Suprapubic skin (tissue), 4 donors: ENCODE measurements at regions not wholly inside any gene's neighbourhood (a gene's known extent, or its start where the extent isn't known, plus 50 kb on each side); places are given as distances from the start of the nearest gene placed in this dataset.

ENCODE experiments used
- DNase-seq, 2 donors: peaks; one replicate each; pipeline ENCODE4 v3.0.0-alpha.2; 2019; ENCODE audit warnings: low spot score in 2 of 2
- H3K27ac ChIP-seq: fragments of 200-600 bp; sonication (generic); one replicate; pipeline ENCODE4 v1.5.1; 2019
- H3K27me3 ChIP-seq: fragments of 200-600 bp; sonication (generic); one replicate; pipeline ENCODE4 v1.5.1; 2019
- H3K36me3 ChIP-seq: fragments of 200-600 bp; sonication (generic); one replicate; pipeline ENCODE4 v1.5.1; 2019
- H3K4me1 ChIP-seq: fragments of 200-600 bp; sonication (generic); one replicate; pipeline ENCODE4 v1.5.1; 2019
- H3K4me3 ChIP-seq: fragments of 200-600 bp; sonication (generic); one replicate; pipeline ENCODE4 v1.5.1; 2019; ENCODE audit warnings: mild to moderate bottlenecking
- H3K9me3 ChIP-seq: fragments of 200-600 bp; sonication (generic); one replicate; pipeline ENCODE4 v1.5.1; 2019
- EP300 ChIP-seq: sonication (generic); formaldehyde crosslinking; IDR thresholded peaks from one replicate; pipeline ENCODE4 v1.6.1; 2017; ENCODE audit warnings: antibody characterized with exemption
- POLR2A ChIP-seq, 2 donors: fragments of 450-650 bp; IDR thresholded peaks; one replicate each; pipeline ENCODE4 v1.6.1; 2017; ENCODE audit warnings: antibody characterized with exemption in 2 of 2, mild to moderate bottlenecking in 2 of 2, moderate library complexity in 2 of 2
- POLR2AphosphoS5 ChIP-seq, 3 donors: sonication (generic); formaldehyde crosslinking; IDR thresholded peaks; one replicate each; pipeline ENCODE4 v1.6.1; 2017; ENCODE audit warnings: antibody characterized with exemption in 3 of 3
- WGBS: methylation state at CpG from one replicate; pipeline ENCODE4 v1.1.5; 2018; 5-methylcytosine and 5-hydroxymethylcytosine counted together
- TF ChIP-seq, protein P1 (sequence below), 2 donors: fragments of 200-600 bp in 1 of 2; fragments of 450-650 bp in 1 of 2; sonication (generic) in 1 of 2; IDR thresholded peaks; one replicate each; pipeline ENCODE4 v1.5.1; 2016 to 2019; ENCODE audit warnings: antibody characterized with exemption in 2 of 2, mild to moderate bottlenecking in 1 of 2, moderate library complexity in 1 of 2

- Histone ChIP-seq H3K27ac (no peak overlapping the region), H3K4me1 (peaks cover 21% of the 10 kb centered on the region), H3K9me3 (no peaks in the 10 kb centered on the region), H3K4me3 (no peak overlapping the region), H3K36me3 (no peaks in the 10 kb centered on the region), H3K27me3 (peaks cover 38% of the 10 kb centered on the region)
- WGBS, result 74% methylated on average over 11 of the region's 11 CpGs
- DNase-seq, result no peak
- TF ChIP-seq POLR2AphosphoS5 (IDR thresholded peaks at IDR 0.05), result no peak
- no peak for TF ChIP-seq EP300
- TF ChIP-seq, protein P1, sequence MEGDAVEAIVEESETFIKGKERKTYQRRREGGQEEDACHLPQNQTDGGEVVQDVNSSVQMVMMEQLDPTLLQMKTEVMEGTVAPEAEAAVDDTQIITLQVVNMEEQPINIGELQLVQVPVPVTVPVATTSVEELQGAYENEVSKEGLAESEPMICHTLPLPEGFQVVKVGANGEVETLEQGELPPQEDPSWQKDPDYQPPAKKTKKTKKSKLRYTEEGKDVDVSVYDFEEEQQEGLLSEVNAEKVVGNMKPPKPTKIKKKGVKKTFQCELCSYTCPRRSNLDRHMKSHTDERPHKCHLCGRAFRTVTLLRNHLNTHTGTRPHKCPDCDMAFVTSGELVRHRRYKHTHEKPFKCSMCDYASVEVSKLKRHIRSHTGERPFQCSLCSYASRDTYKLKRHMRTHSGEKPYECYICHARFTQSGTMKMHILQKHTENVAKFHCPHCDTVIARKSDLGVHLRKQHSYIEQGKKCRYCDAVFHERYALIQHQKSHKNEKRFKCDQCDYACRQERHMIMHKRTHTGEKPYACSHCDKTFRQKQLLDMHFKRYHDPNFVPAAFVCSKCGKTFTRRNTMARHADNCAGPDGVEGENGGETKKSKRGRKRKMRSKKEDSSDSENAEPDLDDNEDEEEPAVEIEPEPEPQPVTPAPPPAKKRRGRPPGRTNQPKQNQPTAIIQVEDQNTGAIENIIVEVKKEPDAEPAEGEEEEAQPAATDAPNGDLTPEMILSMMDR (IDR thresholded peaks at IDR 0.05), result no peak
- TF ChIP-seq POLR2A (IDR thresholded peaks at IDR 0.05), result no peak
These were observed 154.2 kb upstream of the PRKCQ start for GRCh38 chr10:6734286-6734685.

GRCh38 chr10:6729861-6730344 is 149.8 kb upstream of the PRKCQ start:
- DNase-seq, result no peak
- WGBS, result 29% methylated on average over 7 of the region's 7 CpGs
- Histone ChIP-seq H3K27me3 (peaks cover 52% of the 10 kb centered on the region), H3K36me3 (no peaks in the 10 kb centered on the region), H3K4me3 (no peak overlapping the region), H3K27ac (no peak overlapping the region), H3K9me3 (no peaks in the 10 kb centered on the region), H3K4me1 (peaks cover 3% of the 10 kb centered on the region)
- TF ChIP-seq POLR2A (IDR thresholded peaks at IDR 0.05) (no peak), EP300 (no peak), POLR2AphosphoS5 (IDR thresholded peaks at IDR 0.05) (no peak)
- TF ChIP-seq, protein P1 (IDR thresholded peaks at IDR 0.05), result no peak

GRCh38 chr10:6729071-6729774 is 149.1 kb upstream of the PRKCQ start:
- peaks cover 3% of the 10 kb centered on the region for H3K4me1 ChIP-seq
- peaks cover 47% of the 10 kb centered on the region for H3K27me3 ChIP-seq
- no peaks in the 10 kb centered on the region for H3K36me3 ChIP-seq
- no peaks in the 10 kb centered on the region for H3K9me3 ChIP-seq
- 24% methylated on average over 6 of the region's 6 CpGs for WGBS
- DNase-seq, result no peak
- TF ChIP-seq EP300, result no peak
- TF ChIP-seq POLR2A (IDR thresholded peaks at IDR 0.05), result no peak
- TF ChIP-seq, protein P1 (IDR thresholded peaks at IDR 0.05), result no peak
- H3K27ac ChIP-seq, result no peak overlapping the region
- no peak overlapping the region for H3K4me3 ChIP-seq

DNA sequence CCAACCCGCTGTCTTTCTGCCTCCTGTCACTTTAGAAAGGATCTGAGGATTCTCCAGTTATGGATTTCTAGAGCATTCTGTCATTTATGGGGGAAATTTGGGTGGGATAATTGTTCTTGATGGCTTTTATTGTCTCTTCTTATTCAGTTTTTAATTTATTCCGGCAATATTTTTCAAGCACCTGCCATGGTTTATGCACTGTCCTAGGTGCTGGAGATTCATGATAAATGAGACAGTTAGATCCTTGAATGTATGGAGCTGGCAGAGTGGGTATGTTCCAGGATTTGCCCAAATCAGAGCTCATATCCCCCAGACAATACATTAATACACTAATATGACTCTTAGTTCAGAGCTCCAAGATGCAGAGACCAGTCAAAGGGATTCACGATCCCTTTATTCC is 146.8 kb upstream of the PRKCQ start:
- no peak for DNase-seq
- H3K4me1 ChIP-seq, result peaks cover 11% of the 10 kb centered on the region
- H3K27ac ChIP-seq, result no peak overlapping the region
- no peaks in the 10 kb centered on the region for H3K36me3 ChIP-seq
- peaks cover 34% of the 10 kb centered on the region for H3K27me3 ChIP-seq
- no peak for TF ChIP-seq POLR2A (IDR thresholded peaks at IDR 0.05)
- TF ChIP-seq, protein P1 (IDR thresholded peaks at IDR 0.05), result no peak
- no peak for TF ChIP-seq POLR2AphosphoS5 (IDR thresholded peaks at IDR 0.05)
- TF ChIP-seq EP300, result no peak
- H3K4me3 ChIP-seq, result no peak overlapping the region
- 87% methylated on average over 3 of the region's 3 CpGs for WGBS
- H3K9me3 ChIP-seq, result no peaks in the 10 kb centered on the region

- TF ChIP-seq, protein P1 (IDR thresholded peaks at IDR 0.05), result no peak
- TF ChIP-seq EP300 (no peak), POLR2AphosphoS5 (IDR thresholded peaks at IDR 0.05) (no peak), POLR2A (IDR thresholded peaks at IDR 0.05) (no peak)
- Histone ChIP-seq H3K9me3 (no peaks in the 10 kb centered on the region), H3K4me3 (no peak overlapping the region), H3K36me3 (no peaks in the 10 kb centered on the region), H3K27me3 (peaks cover 19% of the 10 kb centered on the region), H3K27ac (no peak overlapping the region), H3K4me1 (peaks cover 18% of the 10 kb centered on the region)
- 75% methylated on average over 1 of the region's 1 CpG for WGBS
- DNase-seq, result no peak
These were observed 142.5 kb upstream of the PRKCQ start for GRCh38 chr10:6722616-6723004.
